GM18951 (cell line): ENCODE measurements at regions not wholly inside any gene's neighbourhood (a gene's known extent, or its start where the extent isn't known, plus 50 kb on each side); places are given as distances from the start of the nearest gene placed in this dataset.

Experiments used
- POLR2A ChIP-seq: IDR thresholded peaks from 4 replicates; pipeline ENCODE4 v1.6.1; 2011; ENCODE audit warnings: mild to moderate bottlenecking; ENCODE audit not compliant: insufficient read length, insufficient read depth; ENCODE audit errors: extremely low read depth
- in situ Hi-C: fragments of 300-500 bp; cut with MboI; formaldehyde crosslinking; loops from one replicate; pipeline ENCODE4 v1.12.0; 2022; ENCODE audit warnings: low sequenced_read_pairs, mixed read lengths, inconsistent platforms; ENCODE audit not compliant: unreplicated experiment

DNA sequence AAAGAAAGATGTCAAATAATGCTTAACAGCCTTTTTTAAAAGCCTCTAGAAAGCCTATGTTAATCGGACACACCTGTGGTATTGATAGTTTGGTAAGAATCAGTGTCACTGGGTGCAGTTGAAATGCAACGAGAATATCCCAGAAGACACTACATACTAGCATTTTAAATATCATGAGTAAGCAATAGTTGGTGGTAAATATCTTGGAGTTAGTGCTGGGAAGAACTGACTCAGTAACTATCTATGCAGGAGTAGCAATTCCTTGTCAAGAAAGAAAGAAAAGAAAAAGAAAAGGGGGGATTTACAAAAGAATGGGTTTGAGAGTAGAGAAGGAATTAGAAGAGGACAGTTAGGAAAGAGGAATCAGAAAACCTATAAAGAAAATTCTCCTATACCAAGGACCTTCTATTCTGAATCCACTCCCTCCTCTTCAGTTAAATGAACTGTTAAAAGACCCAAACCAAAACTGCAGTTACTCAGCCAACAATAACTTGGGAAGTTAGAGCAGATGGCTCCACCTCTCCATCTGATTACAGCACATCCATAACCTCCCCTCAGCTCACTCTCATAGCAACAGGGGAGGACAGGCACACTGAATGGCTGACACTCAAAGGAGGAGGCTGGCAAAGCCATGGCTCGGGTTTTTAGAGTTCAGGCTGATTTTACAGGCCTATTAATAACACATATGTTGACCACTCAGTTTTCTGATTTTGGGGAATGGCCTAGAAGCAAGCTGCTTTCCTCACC lies 207.6 kb upstream of the MDFIC2 start:
- in situ Hi-C loops: no loop called here
- no peak for TF ChIP-seq POLR2A

DNA sequence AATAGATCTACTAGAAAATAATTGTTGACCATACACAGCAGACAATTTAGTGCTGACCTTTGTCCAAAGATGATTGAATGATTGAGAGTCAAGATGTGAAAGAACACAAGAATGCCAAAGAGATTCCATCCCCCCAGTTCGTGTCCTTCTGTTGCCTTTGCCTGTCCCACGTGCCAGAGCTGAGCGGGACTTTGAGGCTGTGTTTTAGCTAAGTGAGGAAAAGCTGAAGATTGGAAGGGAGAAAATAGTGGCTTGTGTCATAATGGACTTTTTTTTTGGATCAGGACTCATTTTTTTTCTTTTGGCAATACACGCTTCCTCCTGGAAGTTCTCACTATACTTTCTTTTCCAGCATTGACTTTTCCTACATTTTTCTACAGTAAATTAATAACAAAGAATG lies 206.6 kb upstream of the MDFIC2 start:
- in situ Hi-C loops: no loop called here
- TF ChIP-seq POLR2A: no peak

DNA sequence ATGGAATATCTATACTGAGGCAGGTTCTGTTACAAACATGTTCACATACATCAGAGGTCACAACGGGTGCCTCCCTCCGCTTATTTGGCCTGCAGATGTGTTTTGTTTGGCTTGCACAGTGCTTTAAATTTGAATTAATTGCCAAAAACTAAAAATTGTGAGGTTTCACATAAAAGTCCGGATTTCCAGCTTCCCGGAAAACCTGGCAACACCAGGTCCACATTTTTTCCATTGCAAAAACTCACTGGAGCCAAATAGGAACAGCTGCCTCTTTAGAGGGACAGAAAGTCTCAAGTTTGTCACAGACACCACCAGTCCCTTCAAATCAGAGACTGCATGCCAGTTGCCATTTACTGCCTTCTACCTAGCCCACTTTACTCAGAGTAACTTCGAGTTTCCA lies 205.9 kb upstream of the MDFIC2 start:
- no peak for TF ChIP-seq POLR2A
- in situ Hi-C loops: no loop called here

DNA sequence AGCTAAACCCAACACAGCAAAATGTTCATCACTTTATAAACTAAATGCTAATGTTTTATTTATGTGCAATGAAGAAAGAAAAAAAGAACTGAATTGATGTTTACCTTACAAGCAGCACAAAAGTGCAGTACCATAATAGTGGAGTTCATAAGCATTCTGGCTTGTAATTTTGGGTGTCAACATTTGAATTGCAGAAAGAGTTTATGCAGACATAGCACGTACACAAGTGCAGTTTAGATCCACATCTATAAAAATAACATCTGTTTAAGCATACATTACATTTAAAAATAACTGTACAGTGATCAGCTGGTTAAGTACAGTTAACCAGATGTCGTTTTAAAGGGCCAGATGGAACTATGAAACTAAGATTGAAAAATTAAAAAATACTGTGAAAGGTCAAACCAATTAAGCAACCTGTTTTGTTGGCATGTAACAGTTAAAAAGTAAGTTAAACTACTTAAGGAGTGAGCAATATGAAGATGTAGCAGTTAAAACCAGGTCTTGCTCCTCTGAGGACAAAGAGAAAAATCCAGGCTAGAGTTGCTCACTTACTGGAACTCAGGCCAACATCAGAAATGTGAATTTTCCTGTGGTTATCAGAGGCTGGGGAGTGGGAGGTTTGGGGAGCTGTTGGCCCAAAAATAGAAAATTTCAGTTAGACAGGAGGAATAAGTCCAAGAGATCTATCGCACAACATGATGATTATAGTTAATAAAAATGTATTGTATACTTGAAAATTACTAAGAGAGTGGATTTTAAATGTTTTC lies 204.9 kb upstream of the MDFIC2 start:
- no peak for TF ChIP-seq POLR2A
- in situ Hi-C loops: no loop called here

DNA sequence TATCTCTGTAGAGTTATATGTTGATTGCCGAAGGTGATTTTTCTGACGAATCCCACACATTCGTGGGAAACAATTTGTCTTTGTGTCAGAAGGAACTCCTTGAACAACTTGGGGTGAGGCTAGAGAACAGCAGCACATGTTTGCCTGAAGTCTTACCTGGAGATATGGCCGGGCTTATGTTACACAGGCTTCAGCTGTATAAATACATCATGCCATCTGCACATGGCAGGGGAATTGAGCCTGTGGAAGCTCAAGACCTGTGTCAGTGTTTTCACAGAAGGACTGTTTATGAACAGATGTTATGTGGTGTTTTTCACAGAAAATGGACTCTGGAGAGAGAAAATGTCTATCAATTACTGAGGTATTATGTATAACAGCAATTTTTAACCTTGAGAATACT lies 203.6 kb upstream of the MDFIC2 start:
- no peak for TF ChIP-seq POLR2A
- in situ Hi-C loops: no loop called here

DNA sequence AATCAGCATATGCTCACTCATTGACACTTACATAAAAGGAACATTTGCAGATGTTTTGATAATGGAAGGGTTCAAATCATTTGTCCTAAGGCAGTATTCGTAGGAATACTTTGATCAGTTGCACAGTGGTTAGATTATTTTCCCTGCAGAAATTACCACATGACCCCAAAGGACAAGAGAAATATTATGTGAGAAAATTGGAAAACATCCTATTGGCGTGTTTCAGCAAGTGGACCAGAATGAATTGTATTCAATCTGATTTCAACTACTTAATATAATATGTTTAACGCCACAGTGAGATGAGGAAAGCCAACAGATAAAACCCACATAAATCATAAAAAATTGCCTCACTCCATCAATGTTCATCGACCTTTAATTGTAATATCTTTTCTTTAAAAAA lies 195.0 kb upstream of the MDFIC2 start:
- TF ChIP-seq POLR2A: no peak
- in situ Hi-C loops: no loop called here

DNA sequence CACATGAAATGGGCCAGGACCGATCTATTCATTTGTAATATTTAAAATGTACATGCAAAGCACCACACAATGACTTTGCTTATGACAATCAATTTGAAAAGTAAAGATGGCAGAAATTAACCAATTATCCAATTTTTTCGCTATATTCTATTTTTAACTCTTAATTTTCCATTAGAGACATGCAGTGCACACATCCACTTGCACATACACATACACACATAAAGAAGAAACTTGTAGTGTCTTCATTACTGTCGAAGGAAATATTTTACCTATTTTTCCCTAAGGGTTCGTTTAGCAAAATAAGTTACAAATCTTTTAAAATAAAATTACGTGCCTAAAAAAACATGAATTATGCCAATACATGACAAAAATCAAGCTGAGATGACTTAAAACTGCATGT lies 194.3 kb upstream of the MDFIC2 start:
- TF ChIP-seq POLR2A: no peak

DNA sequence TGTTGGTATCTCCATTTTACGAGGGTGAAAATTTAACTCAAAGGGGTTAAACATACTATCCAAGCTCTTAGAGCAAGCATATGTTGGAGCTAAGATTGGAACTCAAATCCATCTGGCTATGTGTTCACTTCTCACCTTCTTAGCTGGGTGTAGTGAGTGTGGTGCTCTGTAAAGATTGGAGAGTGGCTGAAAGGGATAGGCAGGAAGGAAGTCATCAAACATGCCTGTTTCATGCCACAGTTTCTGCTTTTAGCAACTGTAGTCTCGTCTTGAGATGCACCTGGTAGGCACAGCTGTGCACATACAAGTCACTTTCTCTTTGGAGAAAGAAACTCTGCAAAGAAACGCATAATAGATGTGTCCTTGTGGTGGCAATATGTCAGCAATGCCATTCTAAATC lies 189.1 kb upstream of the MDFIC2 start:
- no peak for TF ChIP-seq POLR2A
- in situ Hi-C loops: no loop called here

More for the DNA sequence above, 194.3 kb upstream of the MDFIC2 start:
- in situ Hi-C loops: no loop called here

DNA sequence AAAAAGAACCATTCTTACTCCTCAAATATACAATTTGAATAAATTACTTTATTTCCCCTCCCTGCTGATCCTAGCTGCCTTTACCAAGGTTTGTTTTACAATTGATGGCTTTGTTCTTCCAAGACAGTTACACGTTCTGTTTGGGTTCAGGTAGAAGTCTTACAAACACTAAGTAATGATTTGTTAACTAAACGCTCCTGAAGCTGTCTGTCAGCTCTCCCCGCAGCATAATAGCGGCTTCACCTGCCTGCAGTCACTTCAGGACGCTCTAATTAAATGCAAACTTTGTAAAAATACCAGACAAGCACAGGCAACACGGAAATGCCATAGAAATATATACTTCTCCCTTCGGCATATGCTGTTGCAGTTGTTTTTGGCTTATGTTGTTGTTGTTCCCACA lies 176.4 kb upstream of the MDFIC2 start:
- in situ Hi-C loops: no loop called here
- TF ChIP-seq POLR2A: no peak

DNA sequence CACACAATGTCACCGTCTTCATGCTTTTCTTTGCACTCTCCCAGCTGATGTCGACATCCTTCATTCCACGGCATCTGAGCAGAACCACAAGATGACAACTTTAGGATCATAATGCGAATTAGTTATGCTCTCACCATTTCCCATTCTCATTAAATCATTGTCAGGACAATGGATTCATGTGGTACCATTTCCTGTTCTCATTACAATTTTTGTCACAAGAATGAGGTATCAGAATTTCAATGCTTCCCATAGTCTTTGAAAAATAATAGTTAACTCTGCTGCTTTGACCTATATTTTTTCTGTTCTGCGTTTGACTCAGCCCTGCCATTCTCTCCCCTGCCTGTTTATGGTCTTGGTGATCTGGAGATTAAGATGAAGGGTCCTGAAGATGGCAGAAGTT lies 175.7 kb upstream of the MDFIC2 start:
- in situ Hi-C loops: no loop called here
- no peak for TF ChIP-seq POLR2A

DNA sequence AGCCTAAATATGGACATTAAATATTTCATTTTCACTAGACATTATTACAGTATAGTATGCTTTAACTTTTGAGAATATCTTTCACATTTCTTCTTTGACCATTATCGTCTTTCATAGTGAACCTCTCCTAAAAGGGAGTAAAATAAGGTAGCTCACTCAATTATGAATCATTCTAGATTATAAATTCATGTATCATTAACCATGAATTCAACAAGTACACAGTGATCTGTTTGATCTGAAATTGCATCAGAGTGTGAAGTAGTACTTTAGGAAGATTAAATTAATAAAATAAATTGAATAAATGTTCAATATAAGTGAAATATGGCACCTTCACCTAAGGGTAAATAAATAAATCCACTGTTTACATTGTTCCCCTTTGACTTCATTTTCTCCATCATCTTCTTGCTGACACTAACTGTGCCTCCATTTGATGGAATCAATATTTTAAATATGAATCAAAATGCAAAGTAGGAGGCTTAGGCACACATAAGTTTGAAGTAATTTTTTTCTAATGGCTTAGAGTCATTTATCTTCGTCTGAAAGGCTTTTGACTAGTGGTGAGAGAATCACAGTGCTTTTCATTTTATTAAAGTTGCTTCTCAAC lies 174.1 kb upstream of the MDFIC2 start:
- TF ChIP-seq POLR2A: no peak
- in situ Hi-C loops: no loop called here

DNA sequence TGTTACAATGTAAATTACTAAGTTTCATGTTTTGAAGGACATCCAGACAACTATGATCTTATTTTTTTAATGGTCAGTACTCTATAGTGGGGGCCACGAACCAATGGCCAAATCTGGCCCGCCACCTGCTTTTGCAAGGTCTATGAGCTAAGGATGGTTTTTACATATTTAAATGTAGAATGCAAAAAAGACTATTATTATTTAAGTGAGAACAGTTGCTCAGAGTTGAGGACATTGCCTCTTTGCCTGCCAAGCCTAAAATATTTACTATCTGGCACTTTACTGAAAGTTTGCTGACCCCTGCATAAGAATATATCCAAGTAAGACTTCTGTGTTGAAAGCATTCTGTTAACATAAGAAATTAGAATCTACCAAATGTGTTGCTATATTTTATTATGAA lies 163.7 kb upstream of the MDFIC2 start:
- TF ChIP-seq POLR2A: no peak
- in situ Hi-C loops: no loop called here

DNA sequence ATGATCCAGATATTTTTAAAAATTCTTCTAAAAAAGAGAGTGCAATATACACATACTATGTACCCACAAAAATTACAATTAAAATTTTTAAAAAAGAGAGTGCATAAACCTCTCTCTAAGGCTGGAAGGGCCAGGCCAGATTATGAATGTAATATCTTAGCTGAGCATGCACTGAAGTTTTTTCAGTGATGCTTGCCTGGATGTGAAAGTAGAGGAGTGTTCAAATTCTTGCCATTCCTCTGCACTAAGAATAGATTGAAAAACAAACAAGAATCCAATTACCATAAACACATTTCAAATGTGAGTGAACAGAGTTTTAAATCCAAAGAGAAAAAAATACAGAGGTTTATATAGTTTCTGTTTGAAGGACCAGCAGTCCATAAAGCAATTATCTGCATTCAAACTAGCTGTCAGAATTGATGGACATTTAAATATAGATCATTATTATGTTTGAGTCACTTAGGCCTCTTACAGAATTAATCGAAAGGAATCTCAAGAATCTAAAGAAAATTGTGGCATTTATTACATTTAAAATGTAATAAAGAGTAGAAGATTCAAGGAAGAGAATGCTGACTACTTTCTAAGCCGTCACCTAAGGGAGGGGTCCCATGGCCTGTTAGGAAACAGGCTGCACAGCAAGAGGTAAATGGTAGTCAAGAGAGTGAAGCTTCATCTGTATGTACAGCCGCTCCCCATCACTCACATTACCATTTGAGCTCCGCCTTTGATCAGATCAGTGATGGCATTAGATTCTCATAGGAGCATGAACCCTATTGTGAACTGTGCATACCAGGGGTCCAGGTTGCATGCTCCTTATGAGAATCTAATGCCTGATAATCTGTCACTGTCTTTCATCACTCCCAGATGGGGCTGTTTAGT lies 159.3 kb upstream of the MDFIC2 start:
- in situ Hi-C loops: no loop called here
- TF ChIP-seq POLR2A: no peak
